Skeletal muscle satellite cell (primary cell): ENCODE measurements at regions not wholly inside any gene's neighbourhood (a gene's known extent, or its start where the extent isn't known, plus 50 kb on each side); places are given as distances from the start of the nearest gene placed in this dataset.

Experiments used
- H3K27me3 ChIP-seq: 2 replicates; pipeline ENCODE4 v1.7.0; 2013; ENCODE audit warnings: low read length; ENCODE audit not compliant: control insufficient read depth, insufficient read depth
- H3K36me3 ChIP-seq: 2 replicates; pipeline ENCODE4 v1.7.0; 2013; ENCODE audit warnings: mild to moderate bottlenecking, control low read depth, low read length; ENCODE audit not compliant: insufficient read depth
- H3K4me1 ChIP-seq: 2 replicates; pipeline ENCODE4 v1.7.0; 2013; ENCODE audit warnings: low read length; ENCODE audit not compliant: control insufficient read depth, insufficient read depth
- H3K4me2 ChIP-seq: 2 replicates; pipeline ENCODE4 v1.7.0; 2013; ENCODE audit warnings: mild to moderate bottlenecking, low read length
- H3K4me3 ChIP-seq: 2 replicates; pipeline ENCODE4 v1.7.0; 2013; ENCODE audit warnings: low read length
- H3K9ac ChIP-seq: 2 replicates; pipeline ENCODE4 v1.7.0; 2013; ENCODE audit warnings: mild to moderate bottlenecking, low read depth, low read length, moderate library complexity
- H3K9me3 ChIP-seq: replicated peaks from 2 replicates; pipeline ENCODE4 v1.7.0; 2013; ENCODE audit warnings: mild to moderate bottlenecking, control low read depth, low read length

GRCh38 chr6:170030284-170030815 lies 260.5 kb downstream of the DLL1 start:
- Histone ChIP-seq H3K27me3 (no peaks in the 10 kb centered on the region), H3K4me1 (no peaks in the 10 kb centered on the region), H3K36me3 (no peaks in the 10 kb centered on the region), H3K9me3 (peaks cover 10% of the 10 kb centered on the region), H3K9ac (no peak overlapping the region), H3K4me2 (no peak overlapping the region), H3K4me3 (no peak overlapping the region)

GRCh38 chr6:170029416-170030283 lies 261.2 kb downstream of the DLL1 start:
- Histone ChIP-seq H3K27me3 (no peaks in the 10 kb centered on the region), H3K36me3 (no peaks in the 10 kb centered on the region), H3K9ac (no peak overlapping the region), H3K4me1 (no peaks in the 10 kb centered on the region), H3K4me3 (no peak overlapping the region), H3K9me3 (peaks cover 10% of the 10 kb centered on the region), H3K4me2 (no peak overlapping the region)

- no peaks in the 10 kb centered on the region for H3K27me3 ChIP-seq
- H3K4me1 ChIP-seq = no peaks in the 10 kb centered on the region
- H3K9me3 ChIP-seq = peaks cover 13% of the 10 kb centered on the region
Observed at GRCh38 chr6:170028629-170029345, 262.1 kb downstream of the DLL1 start.

GRCh38 chr6:170027647-170028043 lies 263.2 kb downstream of the DLL1 start:
- no peak overlapping the region for H3K4me2 ChIP-seq
- peaks cover 6% of the 10 kb centered on the region for H3K9me3 ChIP-seq
- no peaks in the 10 kb centered on the region for H3K4me1 ChIP-seq
- no peaks in the 10 kb centered on the region for H3K36me3 ChIP-seq
- H3K27me3 ChIP-seq = no peaks in the 10 kb centered on the region
- no peak overlapping the region for H3K9ac ChIP-seq
- no peak overlapping the region for H3K4me3 ChIP-seq

More at GRCh38 chr6:170028629-170029345, 262.1 kb downstream of the DLL1 start:
- Histone ChIP-seq H3K4me3 (no peak overlapping the region), H3K4me2 (no peak overlapping the region), H3K9ac (no peak overlapping the region), H3K36me3 (no peaks in the 10 kb centered on the region)

GRCh38 chr6:170026751-170027646 lies 263.9 kb downstream of the DLL1 start:
- no peak overlapping the region for H3K9ac ChIP-seq
- H3K4me1 ChIP-seq = no peaks in the 10 kb centered on the region
- H3K36me3 ChIP-seq = no peaks in the 10 kb centered on the region
- H3K27me3 ChIP-seq = no peaks in the 10 kb centered on the region
- H3K4me2 ChIP-seq = no peak overlapping the region
- peaks cover 3% of the 10 kb centered on the region for H3K9me3 ChIP-seq
- H3K4me3 ChIP-seq = no peak overlapping the region

- Histone ChIP-seq H3K27me3 (no peaks in the 10 kb centered on the region), H3K4me2 (no peak overlapping the region), H3K36me3 (no peaks in the 10 kb centered on the region), H3K9me3 (peaks cover 6% of the 10 kb centered on the region), H3K4me1 (no peaks in the 10 kb centered on the region), H3K9ac (no peak overlapping the region), H3K4me3 (no peak overlapping the region)
Observed at GRCh38 chr6:170025935-170026750, 264.7 kb downstream of the DLL1 start.

GRCh38 chr6:170025341-170025911 lies 265.5 kb downstream of the DLL1 start:
- Histone ChIP-seq H3K4me2 (no peak overlapping the region), H3K9ac (no peak overlapping the region), H3K36me3 (no peaks in the 10 kb centered on the region), H3K4me1 (no peaks in the 10 kb centered on the region), H3K4me3 (no peak overlapping the region), H3K27me3 (no peaks in the 10 kb centered on the region), H3K9me3 (peaks cover 6% of the 10 kb centered on the region)

GRCh38 chr6:170024940-170025339 lies 265.9 kb downstream of the DLL1 start:
- no peak overlapping the region for H3K4me3 ChIP-seq
- no peaks in the 10 kb centered on the region for H3K36me3 ChIP-seq
- H3K9ac ChIP-seq = no peak overlapping the region
- H3K27me3 ChIP-seq = no peaks in the 10 kb centered on the region
- no peak overlapping the region for H3K4me2 ChIP-seq
- peaks cover 6% of the 10 kb centered on the region for H3K9me3 ChIP-seq
- H3K4me1 ChIP-seq = no peaks in the 10 kb centered on the region

- H3K9me3 ChIP-seq = peaks cover 6% of the 10 kb centered on the region
- no peaks in the 10 kb centered on the region for H3K27me3 ChIP-seq
- H3K4me1 ChIP-seq = no peaks in the 10 kb centered on the region
- no peak overlapping the region for H3K4me3 ChIP-seq
- H3K4me2 ChIP-seq = no peak overlapping the region
- H3K36me3 ChIP-seq = no peaks in the 10 kb centered on the region
- H3K9ac ChIP-seq = no peak overlapping the region
Observed at GRCh38 chr6:170023620-170024521, 267.0 kb downstream of the DLL1 start.
